Tibial nerve (tissue), 4 donors: ENCODE measurements at regions not wholly inside any gene's neighbourhood (a gene's known extent, or its start where the extent isn't known, plus 50 kb on each side); places are given as distances from the start of the nearest gene placed in this dataset.

ENCODE experiments used
- CTCF ChIP-seq, 5 experiments: fragments of 200-600 bp in 3 of 5; fragments of 450-650 bp in 2 of 5; sonication (generic) in 3 of 5; IDR thresholded peaks; one replicate each; pipeline ENCODE4 v1.5.1; 2016 to 2019; ENCODE audit warnings: antibody characterized with exemption in 5 of 5, mild to moderate bottlenecking in 3 of 5, moderate library complexity in 2 of 5
- EP300 ChIP-seq, 2 donors: sonication (generic); formaldehyde crosslinking; IDR thresholded peaks; one replicate each; pipeline ENCODE4 v1.6.1; 2017; ENCODE audit warnings: antibody characterized with exemption in 2 of 2, mild to moderate bottlenecking in 1 of 2
- POLR2A ChIP-seq, 2 donors: fragments of 450-650 bp; IDR thresholded peaks; one replicate each; pipeline ENCODE4 v1.6.1; 2017; ENCODE audit warnings: antibody characterized with exemption in 2 of 2, mild to moderate bottlenecking in 2 of 2, moderate library complexity in 2 of 2

- TF ChIP-seq CTCF (IDR thresholded peaks at IDR 0.05) (no peak), POLR2A (IDR thresholded peaks at IDR 0.05) (no peak), EP300 (IDR thresholded peaks at IDR 0.05) (no peak)
Measured at GRCh38 chr11:81030186-81030585, 1589.4 kb upstream of the TENM4 start.
